ENCODE measurements at regions not wholly inside any gene's neighbourhood (a gene's known extent, or its start where the extent isn't known, plus 50 kb on each side); places are given as distances from the start of the nearest gene placed in this dataset.

- Histone ChIP-seq H3K4me1 (no peaks in the 10 kb centered on the region), H3K27me3 (ENCODE audit: low read depth) (no peaks in the 10 kb centered on the region), H3K36me3 (no peaks in the 10 kb centered on the region), H3K4me3 (no peak overlapping the region), H3K27ac (no peak overlapping the region), H3K9me3 (no peaks in the 10 kb centered on the region)
- TF ChIP-seq, protein P1, sequence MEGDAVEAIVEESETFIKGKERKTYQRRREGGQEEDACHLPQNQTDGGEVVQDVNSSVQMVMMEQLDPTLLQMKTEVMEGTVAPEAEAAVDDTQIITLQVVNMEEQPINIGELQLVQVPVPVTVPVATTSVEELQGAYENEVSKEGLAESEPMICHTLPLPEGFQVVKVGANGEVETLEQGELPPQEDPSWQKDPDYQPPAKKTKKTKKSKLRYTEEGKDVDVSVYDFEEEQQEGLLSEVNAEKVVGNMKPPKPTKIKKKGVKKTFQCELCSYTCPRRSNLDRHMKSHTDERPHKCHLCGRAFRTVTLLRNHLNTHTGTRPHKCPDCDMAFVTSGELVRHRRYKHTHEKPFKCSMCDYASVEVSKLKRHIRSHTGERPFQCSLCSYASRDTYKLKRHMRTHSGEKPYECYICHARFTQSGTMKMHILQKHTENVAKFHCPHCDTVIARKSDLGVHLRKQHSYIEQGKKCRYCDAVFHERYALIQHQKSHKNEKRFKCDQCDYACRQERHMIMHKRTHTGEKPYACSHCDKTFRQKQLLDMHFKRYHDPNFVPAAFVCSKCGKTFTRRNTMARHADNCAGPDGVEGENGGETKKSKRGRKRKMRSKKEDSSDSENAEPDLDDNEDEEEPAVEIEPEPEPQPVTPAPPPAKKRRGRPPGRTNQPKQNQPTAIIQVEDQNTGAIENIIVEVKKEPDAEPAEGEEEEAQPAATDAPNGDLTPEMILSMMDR (IDR thresholded peaks at IDR 0.05), result no peak
- ATAC-seq, result no peak
- DNase-seq, result no peak
- intact Hi-C loops (cut with DNase I), result no loop called here
Observed at GRCh38 chr11:87926250-87926970, 248.8 kb downstream of the RAB38 start.

DNA sequence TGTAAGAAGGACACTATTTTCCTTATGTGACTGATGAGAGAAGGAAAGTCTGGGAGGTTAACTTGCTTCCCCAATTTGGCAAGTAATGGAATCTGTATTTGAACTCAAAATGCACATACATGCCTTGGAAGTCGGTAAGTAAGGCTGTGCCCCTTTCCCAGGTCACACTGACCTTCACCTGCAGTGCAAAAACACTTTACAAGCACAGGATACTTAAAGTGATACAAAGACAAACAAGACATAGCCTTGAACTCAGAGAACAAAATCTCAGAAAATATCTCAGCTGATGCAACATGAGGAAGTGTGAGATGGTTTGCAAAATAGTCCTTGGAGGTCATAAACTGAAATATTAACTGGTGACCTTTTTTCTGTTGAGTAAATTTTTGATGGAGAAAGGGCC, 251.1 kb downstream of the RAB38 start:
- intact Hi-C loops (cut with DNase I), result no loop called here
- Histone ChIP-seq H3K36me3 (no peaks in the 10 kb centered on the region), H3K27ac (no peak overlapping the region), H3K9me3 (no peaks in the 10 kb centered on the region), H3K4me3 (no peak overlapping the region), H3K4me1 (no peaks in the 10 kb centered on the region), H3K27me3 (ENCODE audit: low read depth) (no peaks in the 10 kb centered on the region)
- DNase-seq (no peak), ATAC-seq (no peak)
- TF ChIP-seq, protein P1 (IDR thresholded peaks at IDR 0.05), result no peak

DNA sequence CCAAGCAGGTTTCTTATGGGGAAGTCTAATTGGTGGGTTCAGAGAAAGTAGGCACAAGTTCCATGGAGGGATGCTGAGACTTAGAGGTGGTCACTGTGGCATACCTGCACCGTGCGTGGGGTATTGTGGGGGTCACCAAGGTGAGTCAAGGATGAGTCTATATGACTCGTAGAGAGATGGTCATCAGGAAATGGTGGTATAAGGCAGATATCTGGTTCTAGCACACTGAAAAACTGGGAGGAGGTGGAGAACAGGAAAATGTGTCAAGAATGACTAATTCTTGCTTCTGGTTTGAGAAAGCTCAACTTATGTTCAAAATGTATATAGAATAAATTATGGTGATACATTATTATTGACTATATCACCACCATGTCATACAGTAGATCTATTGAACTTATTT, 258.1 kb downstream of the RAB38 start:
- Histone ChIP-seq H3K27ac (no peak overlapping the region), H3K4me3 (no peak overlapping the region), H3K27me3 (ENCODE audit: low read depth) (no peaks in the 10 kb centered on the region), H3K9me3 (no peaks in the 10 kb centered on the region), H3K36me3 (no peaks in the 10 kb centered on the region), H3K4me1 (no peaks in the 10 kb centered on the region)
- DNase-seq (no peak), ATAC-seq (no peak)
- intact Hi-C loops (cut with DNase I), result no loop called here
- TF ChIP-seq, protein P1 (IDR thresholded peaks at IDR 0.05), result no peak

- no peak overlapping the region for H3K4me3 ChIP-seq
- no peaks in the 10 kb centered on the region for H3K27me3 ChIP-seq (ENCODE audit: low read depth)
- H3K36me3 ChIP-seq, result no peaks in the 10 kb centered on the region
- TF ChIP-seq, protein P1 (IDR thresholded peaks at IDR 0.05), result no peak
- H3K27ac ChIP-seq, result no peak overlapping the region
- H3K4me1 ChIP-seq, result no peaks in the 10 kb centered on the region
- DNase-seq (no peak), ATAC-seq (no peak)
- intact Hi-C loops (cut with DNase I), result no loop called here
- no peaks in the 10 kb centered on the region for H3K9me3 ChIP-seq
Observed at GRCh38 chr11:87909178-87909577, 266.1 kb downstream of the RAB38 start.

DNA sequence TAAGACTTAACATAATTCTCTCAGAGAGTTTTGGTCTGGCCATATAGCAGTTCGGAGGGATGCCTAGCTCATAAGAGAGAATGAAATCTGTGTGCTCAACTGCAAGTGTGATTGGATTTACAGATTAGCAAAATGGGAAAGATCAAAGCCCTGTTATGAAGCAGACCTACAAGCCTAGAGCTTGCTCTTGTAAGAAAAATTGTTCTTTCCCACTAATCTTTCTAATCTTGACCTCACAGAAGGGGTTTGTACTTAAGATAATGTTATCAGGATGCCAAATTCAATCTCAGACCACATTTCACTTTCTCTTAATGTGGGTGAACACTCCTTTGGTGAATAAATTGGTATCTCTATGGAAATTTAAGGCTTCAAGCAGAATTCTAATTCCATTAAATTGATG, 267.2 kb downstream of the RAB38 start:
- DNase-seq, result no peak
- TF ChIP-seq, protein P1 (IDR thresholded peaks at IDR 0.05), result no peak
- no peak overlapping the region for H3K4me3 ChIP-seq
- H3K27ac ChIP-seq, result no peak overlapping the region
- H3K9me3 ChIP-seq, result no peaks in the 10 kb centered on the region
- no peaks in the 10 kb centered on the region for H3K36me3 ChIP-seq
- no peaks in the 10 kb centered on the region for H3K27me3 ChIP-seq (ENCODE audit: low read depth)
- intact Hi-C loops (cut with DNase I), result no loop called here
- ATAC-seq, result no peak
- H3K4me1 ChIP-seq, result no peaks in the 10 kb centered on the region
